Fibroblast of lung (primary cell): ENCODE measurements at regions not wholly inside any gene's neighbourhood (a gene's known extent, or its start where the extent isn't known, plus 50 kb on each side); places are given as distances from the start of the nearest gene placed in this dataset.

Source experiments
- DNase-seq, 2 donors: peaks; one replicate each; pipeline versions ENCODE4 v3.0.0 to v3.0.0-alpha.2; 2010; ENCODE audit warnings: low read depth in 2 of 2
- H2AFZ ChIP-seq: 2 replicates; pipeline ENCODE4 v1.5.1; 2012; ENCODE audit warnings: low read length, control low read depth, inconsistent platforms
- H3K27ac ChIP-seq: 2 replicates; pipeline ENCODE4 v1.5.1; 2011; ENCODE audit warnings: low read length, control low read depth; ENCODE audit not compliant: insufficient read depth
- H3K27me3 ChIP-seq: 2 replicates; pipeline ENCODE4 v1.5.1; 2011; ENCODE audit warnings: mild to moderate bottlenecking, low read length; ENCODE audit not compliant: control insufficient read depth, insufficient read depth
- H3K36me3 ChIP-seq: 2 replicates; pipeline ENCODE4 v1.5.1; 2011; ENCODE audit warnings: low read length; ENCODE audit not compliant: control insufficient read depth, insufficient read depth
- H3K4me1 ChIP-seq: 2 replicates; pipeline ENCODE4 v1.5.1; 2011; ENCODE audit warnings: low read length; ENCODE audit not compliant: control insufficient read depth, insufficient read depth; ENCODE audit errors: extremely low read depth
- H3K4me2 ChIP-seq: 2 replicates; pipeline ENCODE4 v1.5.1; 2011; ENCODE audit warnings: low read length, control low read depth; ENCODE audit not compliant: insufficient read depth; ENCODE audit errors: extremely low read depth
- H3K4me3 ChIP-seq, 4 experiments: fragments of 200-600 bp in 1 of 4; sonication (generic) in 1 of 4; replicated peaks in 1 of 4; 2 replicates each; pipeline ENCODE4 v1.5.1; 2011 to 2016; ENCODE audit warnings: low read length in 4 of 4, low read depth in 3 of 4, mild to moderate bottlenecking in 3 of 4, control low read depth in 2 of 4, inconsistent platforms in 1 of 4, mixed read lengths in 1 of 4; ENCODE audit not compliant: insufficient read depth in 1 of 4; ENCODE audit errors: control extremely low read depth in 1 of 4
- H3K79me2 ChIP-seq: 2 replicates; pipeline ENCODE4 v1.5.1; 2012; ENCODE audit warnings: mild to moderate bottlenecking, low read length, inconsistent platforms; ENCODE audit not compliant: control insufficient read depth, insufficient read depth
- H3K9ac ChIP-seq: 2 replicates; pipeline ENCODE4 v1.5.1; 2011; ENCODE audit warnings: mild to moderate bottlenecking, low read length, control low read depth; ENCODE audit not compliant: insufficient read depth
- H3K9me3 ChIP-seq: 2 replicates; pipeline ENCODE4 v1.5.1; 2012; ENCODE audit warnings: low read depth, low read length; ENCODE audit not compliant: control insufficient read depth, insufficient read depth
- H4K20me1 ChIP-seq: 2 replicates; pipeline ENCODE4 v1.5.1; 2011; ENCODE audit warnings: low read length; ENCODE audit not compliant: control insufficient read depth, insufficient read depth; ENCODE audit errors: extremely low read depth
- EZH2 ChIP-seq: IDR thresholded peaks from 2 replicates; pipeline ENCODE4 v1.5.1; 2012; ENCODE audit warnings: low read length, control low read depth, mild to moderate bottlenecking; ENCODE audit errors: missing control alignments
- TF ChIP-seq, protein P1 (sequence below), 2 donors: IDR thresholded peaks in 1 of 2; conservative IDR thresholded peaks in 1 of 2; 1 replicate in 1 of 2; 2 replicates in 1 of 2; pipeline ENCODE4 v1.5.1; 2011 to 2012; ENCODE audit warnings: low read length in 2 of 2, control low read depth in 1 of 2, inconsistent platforms in 1 of 2, low read depth in 1 of 2, mild to moderate bottlenecking in 1 of 2

- Histone ChIP-seq H3K79me2 (no peaks in the 10 kb centered on the region), H3K4me3 (no peak overlapping the region), H3K9me3 (no peaks in the 10 kb centered on the region), H2AFZ (no peak overlapping the region), H3K4me1 (no peaks in the 10 kb centered on the region), H3K4me2 (no peak overlapping the region), H3K27ac (no peak overlapping the region), H4K20me1 (no peaks in the 10 kb centered on the region), H3K27me3 (no peaks in the 10 kb centered on the region), H3K9ac (no peak overlapping the region), H3K36me3 (no peaks in the 10 kb centered on the region)
- TF ChIP-seq EZH2, result no peak
- TF ChIP-seq, protein P1, sequence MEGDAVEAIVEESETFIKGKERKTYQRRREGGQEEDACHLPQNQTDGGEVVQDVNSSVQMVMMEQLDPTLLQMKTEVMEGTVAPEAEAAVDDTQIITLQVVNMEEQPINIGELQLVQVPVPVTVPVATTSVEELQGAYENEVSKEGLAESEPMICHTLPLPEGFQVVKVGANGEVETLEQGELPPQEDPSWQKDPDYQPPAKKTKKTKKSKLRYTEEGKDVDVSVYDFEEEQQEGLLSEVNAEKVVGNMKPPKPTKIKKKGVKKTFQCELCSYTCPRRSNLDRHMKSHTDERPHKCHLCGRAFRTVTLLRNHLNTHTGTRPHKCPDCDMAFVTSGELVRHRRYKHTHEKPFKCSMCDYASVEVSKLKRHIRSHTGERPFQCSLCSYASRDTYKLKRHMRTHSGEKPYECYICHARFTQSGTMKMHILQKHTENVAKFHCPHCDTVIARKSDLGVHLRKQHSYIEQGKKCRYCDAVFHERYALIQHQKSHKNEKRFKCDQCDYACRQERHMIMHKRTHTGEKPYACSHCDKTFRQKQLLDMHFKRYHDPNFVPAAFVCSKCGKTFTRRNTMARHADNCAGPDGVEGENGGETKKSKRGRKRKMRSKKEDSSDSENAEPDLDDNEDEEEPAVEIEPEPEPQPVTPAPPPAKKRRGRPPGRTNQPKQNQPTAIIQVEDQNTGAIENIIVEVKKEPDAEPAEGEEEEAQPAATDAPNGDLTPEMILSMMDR (conservative IDR thresholded peaks at IDR 0.05 in 1 of 2, IDR thresholded peaks at IDR 0.05 in 1 of 2; ENCODE audit: low read depth in 1 of 2, low read length in 2 of 2), result no peak
- no peak for DNase-seq
These were observed 329.9 kb upstream of the TNP1 start for GRCh38 chr2:217189747-217190146.

GRCh38 chr2:217189131-217189530, 329.3 kb upstream of the TNP1 start:
- no peak for TF ChIP-seq EZH2
- TF ChIP-seq, protein P1 (conservative IDR thresholded peaks at IDR 0.05 in 1 of 2, IDR thresholded peaks at IDR 0.05 in 1 of 2; ENCODE audit: low read depth in 1 of 2, low read length in 2 of 2), result no peak
- no peaks in the 10 kb centered on the region for H3K79me2 ChIP-seq
- no peak overlapping the region for H3K27ac ChIP-seq
- H3K4me1 ChIP-seq, result no peaks in the 10 kb centered on the region
- no peaks in the 10 kb centered on the region for H3K36me3 ChIP-seq
- no peak overlapping the region for H3K9ac ChIP-seq
- no peaks in the 10 kb centered on the region for H3K9me3 ChIP-seq
- no peaks in the 10 kb centered on the region for H4K20me1 ChIP-seq
- no peak for DNase-seq
- no peaks in the 10 kb centered on the region for H3K27me3 ChIP-seq
- H3K4me3 ChIP-seq, result no peak overlapping the region
- H2AFZ ChIP-seq, result no peak overlapping the region
- no peak overlapping the region for H3K4me2 ChIP-seq

- no peaks in the 10 kb centered on the region for H3K36me3 ChIP-seq
- no peaks in the 10 kb centered on the region for H4K20me1 ChIP-seq
- no peak overlapping the region for H2AFZ ChIP-seq
- H3K9me3 ChIP-seq, result no peaks in the 10 kb centered on the region
- H3K4me2 ChIP-seq, result no peak overlapping the region
- H3K27ac ChIP-seq, result no peak overlapping the region
- H3K4me1 ChIP-seq, result no peaks in the 10 kb centered on the region
- H3K9ac ChIP-seq, result no peak overlapping the region
- H3K27me3 ChIP-seq, result no peaks in the 10 kb centered on the region
- H3K4me3 ChIP-seq, result no peak overlapping the region
- DNase-seq, result no peak
- TF ChIP-seq, protein P1 (conservative IDR thresholded peaks at IDR 0.05 in 1 of 2, IDR thresholded peaks at IDR 0.05 in 1 of 2; ENCODE audit: low read depth in 1 of 2, low read length in 2 of 2), result no peak
- no peak for TF ChIP-seq EZH2
- H3K79me2 ChIP-seq, result no peaks in the 10 kb centered on the region
These were observed 326.9 kb upstream of the TNP1 start for GRCh38 chr2:217186668-217187159.
